ENCODE measurements at regions not wholly inside any gene's neighbourhood (a gene's known extent, or its start where the extent isn't known, plus 50 kb on each side); places are given as distances from the start of the nearest gene placed in this dataset.

- TF ChIP-seq ZNF274 (IDR thresholded peaks at IDR 0.05; ENCODE audit: low read depth, low read length) (no peak), YY1 (IDR thresholded peaks at IDR 0.05; ENCODE audit: insufficient read depth, insufficient read length) (no peak)
Measured at GRCh38 chr1:192959657-192960186, 99.4 kb downstream of the UCHL5 start.
